Femur (tissue), 1 donor: ENCODE measurements at regions not wholly inside any gene's neighbourhood (a gene's known extent, or its start where the extent isn't known, plus 50 kb on each side); places are given as distances from the start of the nearest gene placed in this dataset.

Source experiments
- DNase-seq: peaks from one replicate; pipeline ENCODE4 v3.0.0-alpha.2; 2017

- DNase-seq: no peak
Measured at GRCh38 chr9:91025856-91026255, 224.2 kb downstream of the SYK start.

- no peak for DNase-seq
Measured at GRCh38 chr9:91026266-91026665, 224.6 kb downstream of the SYK start.

GRCh38 chr9:91027005-91027404 is 225.4 kb downstream of the SYK start:
- DNase-seq: no peak

GRCh38 chr9:91028166-91028827 is 226.7 kb downstream of the SYK start:
- DNase-seq: no peak

- no peak for DNase-seq
Measured at GRCh38 chr9:91029650-91030361, 228.2 kb downstream of the SYK start.

- no peak for DNase-seq
Measured at GRCh38 chr9:91032121-91032531, 230.5 kb downstream of the SYK start.

- DNase-seq: no peak
Measured at GRCh38 chr9:91033270-91033669, 231.7 kb downstream of the SYK start.

GRCh38 chr9:91033797-91034196 is 232.2 kb downstream of the SYK start:
- no peak for DNase-seq

GRCh38 chr9:91034521-91034920 is 232.9 kb downstream of the SYK start:
- no peak for DNase-seq

- DNase-seq: no peak
Measured at GRCh38 chr9:91034976-91035824, 233.6 kb downstream of the SYK start.

GRCh38 chr9:91035825-91036208 is 234.2 kb downstream of the SYK start:
- no peak for DNase-seq

- DNase-seq: no peak
Measured at GRCh38 chr9:91036356-91036755, 234.7 kb downstream of the SYK start.

GRCh38 chr9:91036826-91037510 is 235.3 kb downstream of the SYK start:
- peak; percentile 80 for DNase-seq

- DNase-seq: peak; percentile 39
Measured at GRCh38 chr9:91037511-91038482, 236.2 kb downstream of the SYK start.

- DNase-seq: no peak
Measured at GRCh38 chr9:91038483-91039124, 237.0 kb downstream of the SYK start.

- DNase-seq: no peak
Measured at GRCh38 chr9:91039125-91039834, 237.7 kb downstream of the SYK start.

- no peak for DNase-seq
Measured at GRCh38 chr9:91039835-91040140, 238.2 kb downstream of the SYK start.

GRCh38 chr9:91040371-91041215 is 239.0 kb downstream of the SYK start:
- DNase-seq: no peak

- DNase-seq: no peak
Measured at GRCh38 chr9:91042024-91042423, 240.4 kb downstream of the SYK start.

GRCh38 chr9:91042541-91042940 is 240.9 kb downstream of the SYK start:
- no peak for DNase-seq
